ENCODE measurements at regions not wholly inside any gene's neighbourhood (a gene's known extent, or its start where the extent isn't known, plus 50 kb on each side); places are given as distances from the start of the nearest gene placed in this dataset.

DNA sequence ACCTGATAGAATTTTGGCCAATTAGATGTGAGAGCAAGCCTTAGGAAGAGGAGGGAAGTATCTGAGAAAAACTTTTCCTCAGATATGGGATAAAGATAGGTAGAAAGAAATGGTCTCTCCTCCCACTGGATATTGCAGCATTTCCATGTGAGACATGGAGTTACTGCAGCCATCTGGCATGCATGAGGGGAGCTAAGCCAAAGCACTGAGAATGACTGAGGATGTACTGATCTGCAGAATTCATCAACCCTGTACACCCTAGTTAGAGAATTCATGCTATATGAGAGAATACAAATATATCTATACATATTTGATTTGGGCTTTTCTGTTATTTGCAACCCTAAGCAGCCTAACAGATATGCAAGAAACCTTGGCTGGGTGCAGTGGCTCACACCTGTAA is 52.5 kb upstream of the RPL34 start:
- DNase-seq (ENCODE audit: low spot score), result no peak

DNA sequence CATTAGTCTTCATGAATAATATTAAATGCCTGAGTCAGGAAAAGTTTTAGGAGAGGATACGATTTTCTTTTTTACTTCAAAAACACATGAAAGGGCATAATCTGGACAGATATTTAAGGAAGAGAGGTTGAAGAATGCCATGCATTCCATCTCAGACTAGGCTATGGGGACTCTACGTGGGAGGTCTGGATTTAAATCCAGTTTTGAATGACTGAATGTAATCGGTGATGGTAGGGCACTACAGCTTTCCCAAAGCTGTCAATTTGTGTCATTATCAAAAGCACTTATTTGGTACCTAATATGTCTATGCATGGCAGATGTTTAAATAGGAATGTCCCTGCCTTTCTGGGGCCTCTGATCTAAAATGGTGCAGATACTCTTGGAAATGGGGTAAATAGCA is 59.3 kb upstream of the RPL34 start:
- no peak for DNase-seq (ENCODE audit: low spot score)

DNA sequence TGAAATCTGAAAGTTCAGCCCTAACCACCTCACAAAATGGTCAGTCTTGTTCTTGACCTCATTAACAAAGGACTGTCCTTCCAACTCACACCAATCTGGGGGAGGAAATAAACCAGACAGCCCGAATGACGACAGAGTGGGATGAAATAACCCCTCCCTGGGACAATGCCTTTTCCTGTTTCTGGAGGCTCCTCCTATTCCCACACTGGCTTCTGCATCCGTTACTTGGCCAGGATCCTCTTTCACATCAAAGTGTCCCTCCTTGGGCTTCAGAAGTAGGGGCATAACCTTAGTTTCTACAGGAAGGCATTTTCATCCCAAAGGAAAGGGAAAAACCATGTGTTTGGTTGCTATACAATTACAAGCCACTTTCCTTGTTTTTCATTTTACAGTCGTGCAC is 59.8 kb upstream of the RPL34 start:
- DNase-seq (ENCODE audit: low spot score), result no peak

DNA sequence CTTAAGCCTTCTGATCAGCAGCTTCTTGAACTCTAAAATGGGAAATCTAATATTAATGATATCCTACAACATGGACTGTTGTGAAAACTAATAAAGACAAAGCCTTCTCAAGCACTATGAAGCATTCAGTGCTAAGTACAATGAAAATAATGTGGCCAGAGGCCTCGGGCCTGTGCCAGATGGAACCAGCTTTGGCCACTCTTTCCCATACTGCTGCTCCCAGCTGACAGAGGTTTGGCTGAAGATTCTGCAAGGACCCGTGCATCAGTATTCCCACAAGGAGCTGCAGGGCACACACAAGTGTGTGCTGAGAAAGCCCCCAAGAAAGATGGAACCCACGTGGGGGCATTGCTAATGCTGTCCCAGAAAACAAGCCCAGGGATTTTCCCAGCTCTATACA is 60.5 kb upstream of the RPL34 start:
- no peak for DNase-seq (ENCODE audit: low spot score)

DNA sequence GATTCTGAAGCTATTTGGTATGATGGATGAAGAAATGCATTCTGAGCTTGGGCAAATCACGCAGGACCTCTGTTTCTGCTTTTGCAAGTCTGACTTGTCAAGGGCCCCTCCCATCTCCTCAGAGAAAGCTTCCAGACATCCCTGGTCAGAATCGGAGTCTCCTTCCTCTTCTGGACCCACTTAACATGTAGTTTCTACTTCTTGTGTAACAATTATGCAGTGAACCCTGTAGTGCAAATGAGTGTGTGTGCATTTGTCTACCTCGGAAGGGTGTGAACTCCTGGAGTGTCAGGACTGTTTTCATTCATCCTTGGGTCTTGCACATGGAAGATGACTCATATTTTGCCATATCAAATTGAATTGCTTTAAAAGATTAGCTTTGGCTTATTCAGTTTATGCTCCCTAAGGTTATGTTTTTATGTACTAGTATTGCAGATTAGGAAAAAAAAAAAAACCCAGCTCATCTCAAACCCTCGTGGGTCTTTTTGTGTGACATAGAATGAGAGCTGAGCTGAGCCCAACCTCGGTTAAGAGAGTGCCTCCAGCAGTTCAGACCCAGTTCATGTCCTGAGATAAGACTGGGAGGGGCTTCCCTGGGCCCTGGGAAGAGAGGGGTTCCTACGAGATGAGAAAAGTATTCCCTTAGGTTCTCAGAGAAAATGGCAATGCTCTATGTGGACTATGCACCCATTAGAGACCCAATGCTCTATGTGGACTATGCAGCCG is 61.1 kb upstream of the RPL34 start:
- DNase-seq (ENCODE audit: low spot score), result no peak

DNA sequence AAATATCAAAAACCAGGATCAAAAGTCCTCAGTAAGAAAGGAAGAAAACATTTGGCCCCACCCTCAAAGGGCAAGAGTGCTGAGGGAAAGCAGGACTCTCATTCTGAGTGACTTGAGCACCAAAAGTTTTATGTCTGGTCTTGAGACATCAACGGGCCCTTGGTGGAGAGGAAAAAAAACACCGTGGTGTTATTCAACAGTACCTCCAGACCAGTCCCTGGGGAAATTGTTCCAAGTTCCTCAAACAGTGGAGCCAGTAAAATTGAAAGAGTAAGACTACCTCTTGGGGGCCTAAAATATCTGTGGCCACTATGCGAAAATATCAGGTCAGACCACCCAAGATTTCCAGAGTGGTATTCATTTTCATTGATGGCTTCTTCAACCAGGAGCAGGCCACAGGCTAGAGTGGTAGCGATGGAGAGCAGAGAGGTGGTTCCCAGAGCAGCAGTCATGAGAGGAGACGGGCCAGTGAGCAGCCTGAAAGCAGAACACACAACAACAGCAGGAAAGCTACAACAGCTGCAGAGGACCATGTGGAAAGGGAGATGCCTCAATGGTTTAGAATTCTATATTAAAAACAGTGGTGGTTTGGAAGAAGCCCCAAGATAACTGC is 63.7 kb upstream of the RPL34 start:
- DNase-seq (ENCODE audit: low spot score), result no peak

DNA sequence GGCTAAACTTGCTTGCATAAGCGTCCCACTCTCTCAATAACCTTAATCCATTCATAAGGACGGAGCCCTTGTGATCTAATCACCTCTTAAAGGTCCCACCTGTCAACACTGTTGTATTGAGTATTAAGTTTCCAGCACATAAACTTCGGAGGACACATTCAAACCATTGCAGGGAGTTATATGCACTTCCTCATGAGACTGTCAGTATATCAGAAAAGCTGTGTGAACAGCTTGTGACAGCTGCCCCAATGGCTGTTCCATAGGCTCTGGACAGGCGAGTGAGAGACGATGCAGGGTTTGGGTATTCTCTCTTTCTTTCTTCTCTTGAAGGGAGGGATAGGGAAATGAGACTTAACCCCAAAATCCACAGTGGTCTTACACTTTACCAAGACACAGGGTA is 64.2 kb upstream of the RPL34 start:
- no peak for DNase-seq (ENCODE audit: low spot score)

DNA sequence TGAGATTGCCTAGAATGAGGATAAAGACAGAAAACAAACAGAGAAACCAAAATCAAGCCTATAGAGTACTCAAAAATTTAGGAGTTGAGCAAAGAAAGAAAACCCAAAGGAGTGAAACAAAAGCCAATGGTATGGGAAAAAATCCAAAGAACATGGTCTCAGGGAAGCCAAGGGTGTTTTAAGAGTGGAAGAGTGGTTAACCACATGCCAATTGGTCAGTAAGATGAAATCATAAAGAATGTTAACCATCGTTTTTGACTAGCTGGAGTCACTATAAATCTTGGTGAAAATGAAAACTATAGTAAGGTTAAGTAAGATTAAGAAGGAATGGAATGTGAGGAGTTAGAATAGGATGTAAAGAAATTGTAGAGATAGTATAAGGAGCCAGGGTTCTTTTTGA is 64.7 kb upstream of the RPL34 start:
- DNase-seq (ENCODE audit: low spot score), result no peak

DNA sequence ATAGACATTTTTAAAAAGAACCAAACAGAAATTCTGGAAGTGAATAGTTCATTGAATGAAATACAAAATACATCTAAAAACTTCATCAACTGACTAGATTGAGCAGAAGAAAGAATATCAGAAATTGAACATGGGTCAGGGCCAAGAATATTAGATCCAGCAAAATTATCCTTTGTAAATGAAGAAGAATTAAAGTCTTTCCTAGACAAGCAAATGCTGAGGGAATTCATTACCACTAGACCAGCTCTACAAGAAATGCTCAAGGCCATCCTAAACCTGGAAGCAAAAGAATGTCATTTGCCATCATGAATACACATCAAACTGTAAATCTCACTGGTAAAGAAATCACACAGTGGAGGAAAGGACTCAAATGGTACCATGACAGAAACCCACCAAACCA is 72.7 kb upstream of the RPL34 start:
- no peak for DNase-seq (ENCODE audit: low spot score)

DNA sequence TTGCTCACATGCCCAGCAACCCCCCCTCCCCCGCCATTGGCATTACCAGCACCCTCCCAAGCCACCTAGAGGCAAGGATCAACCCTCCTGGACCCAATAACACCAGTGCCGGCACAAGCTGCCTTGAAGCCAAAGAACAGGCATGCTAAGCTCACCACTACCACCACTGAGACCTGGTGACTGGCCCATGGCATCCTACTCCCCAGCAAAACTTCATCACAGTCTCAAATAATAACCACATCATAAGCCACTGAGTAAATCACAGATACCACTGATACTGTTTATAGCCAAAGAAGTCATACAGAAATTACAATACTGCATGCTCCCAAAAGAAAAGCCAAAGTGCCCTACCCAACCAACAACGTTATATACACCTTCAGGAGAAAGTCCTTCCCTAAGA is 73.6 kb upstream of the RPL34 start:
- no peak for DNase-seq (ENCODE audit: low spot score)

DNA sequence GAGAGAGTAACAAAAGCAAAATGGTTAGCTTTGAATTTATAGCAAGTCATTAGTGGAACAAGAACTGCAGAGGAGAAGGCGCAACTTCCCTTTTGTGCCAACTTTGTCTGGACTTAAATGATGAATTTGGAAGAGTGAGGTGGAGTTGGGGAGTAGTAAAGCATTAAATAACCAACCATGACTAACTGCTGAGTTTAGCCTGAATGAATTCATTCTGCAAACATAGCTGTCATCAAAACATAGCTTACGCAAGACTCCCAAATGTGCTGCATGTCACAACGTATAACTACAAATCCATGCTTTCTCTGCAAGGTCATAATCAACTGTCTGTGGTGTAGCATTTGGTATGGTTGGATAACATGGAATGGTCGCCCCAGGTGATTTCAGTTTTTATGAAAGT is 75.9 kb upstream of the RPL34 start:
- DNase-seq (ENCODE audit: low spot score), result no peak

DNA sequence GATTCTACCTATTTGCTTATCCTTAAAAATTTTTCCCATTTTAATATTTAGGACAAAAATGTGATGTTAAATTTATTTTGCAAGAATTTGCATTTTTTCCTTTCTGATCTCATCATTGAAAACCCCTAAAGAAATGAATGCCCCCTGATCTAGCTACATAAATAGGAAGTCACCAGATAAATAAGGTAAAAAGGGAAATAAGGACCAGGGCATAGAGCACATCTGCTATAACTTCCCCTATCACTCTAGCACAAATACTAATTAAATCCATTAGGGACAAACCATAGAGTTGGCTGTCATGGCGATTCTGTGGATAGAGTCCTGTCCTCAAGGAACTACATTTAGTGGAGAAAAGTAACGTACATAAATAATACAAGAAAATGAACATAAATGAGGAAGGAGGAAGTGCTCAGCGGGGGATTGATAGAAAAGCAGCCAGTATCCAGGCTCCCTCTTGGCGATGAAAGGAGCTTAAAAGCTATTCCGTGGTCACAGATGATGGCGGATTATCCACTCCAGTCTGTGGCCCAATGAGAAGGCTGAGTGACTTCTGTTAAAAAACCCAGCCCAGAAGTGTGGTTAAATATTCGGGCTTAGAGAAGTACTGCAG is 76.9 kb upstream of the RPL34 start:
- DNase-seq (ENCODE audit: low spot score), result no peak

DNA sequence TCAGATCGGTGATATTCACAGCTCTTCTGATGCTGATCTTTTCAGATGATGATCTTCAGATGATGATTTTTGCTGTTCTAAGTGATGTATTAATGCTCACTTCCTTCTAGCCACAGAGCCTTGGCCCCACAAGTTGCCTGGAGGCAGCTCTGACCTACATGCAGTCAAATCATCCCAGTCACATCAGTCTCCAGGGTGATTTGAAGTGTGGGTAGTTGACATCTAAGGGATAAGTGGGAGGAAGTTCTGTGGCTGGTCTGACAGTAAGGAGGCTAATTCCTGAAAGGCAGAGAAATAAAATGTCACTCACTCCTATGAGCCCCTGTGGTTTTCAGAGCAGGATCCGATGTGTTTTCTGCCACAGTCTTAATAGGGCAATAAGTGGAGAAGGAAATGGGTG is 79.8 kb upstream of the RPL34 start:
- no peak for DNase-seq (ENCODE audit: low spot score)

DNA sequence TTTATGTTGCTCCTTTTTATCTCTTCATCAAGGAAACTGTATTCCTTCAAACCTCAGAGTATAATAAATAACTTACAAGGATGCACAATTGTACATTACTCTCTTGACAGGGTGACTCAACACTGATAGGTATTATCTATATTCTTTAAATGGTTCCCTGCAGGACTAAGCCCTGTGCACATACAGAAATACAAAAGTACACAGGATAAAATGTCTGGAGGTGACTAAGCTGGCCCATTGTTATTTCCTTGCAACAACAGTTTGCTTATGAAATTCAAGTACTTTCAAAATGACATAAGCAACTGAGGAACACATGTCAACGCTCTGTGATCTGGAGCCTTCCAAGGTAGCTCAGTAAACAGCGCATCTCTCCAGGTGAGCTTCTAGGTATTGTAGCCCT is 83.8 kb upstream of the RPL34 start:
- DNase-seq (ENCODE audit: low spot score), result no peak

DNA sequence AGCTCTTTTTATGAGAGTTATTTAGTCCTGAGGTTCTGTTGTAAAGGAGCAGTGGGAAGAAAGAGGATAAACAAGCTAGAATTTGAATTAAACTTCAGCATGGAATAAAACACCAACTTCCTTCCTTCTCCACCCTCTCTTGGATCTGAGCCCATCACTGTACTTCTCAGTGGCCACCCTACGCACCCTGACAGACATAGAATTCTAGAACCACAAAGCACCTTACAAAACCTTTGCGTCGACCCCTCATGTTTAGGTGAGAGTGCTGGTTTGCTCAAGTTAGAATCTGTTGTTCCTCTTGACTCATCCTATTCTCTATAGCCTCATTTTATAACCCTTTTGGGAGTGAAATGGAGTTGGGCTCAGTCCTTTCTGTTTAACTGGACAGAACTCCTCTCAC is 84.6 kb upstream of the RPL34 start:
- DNase-seq (ENCODE audit: low spot score), result no peak

DNA sequence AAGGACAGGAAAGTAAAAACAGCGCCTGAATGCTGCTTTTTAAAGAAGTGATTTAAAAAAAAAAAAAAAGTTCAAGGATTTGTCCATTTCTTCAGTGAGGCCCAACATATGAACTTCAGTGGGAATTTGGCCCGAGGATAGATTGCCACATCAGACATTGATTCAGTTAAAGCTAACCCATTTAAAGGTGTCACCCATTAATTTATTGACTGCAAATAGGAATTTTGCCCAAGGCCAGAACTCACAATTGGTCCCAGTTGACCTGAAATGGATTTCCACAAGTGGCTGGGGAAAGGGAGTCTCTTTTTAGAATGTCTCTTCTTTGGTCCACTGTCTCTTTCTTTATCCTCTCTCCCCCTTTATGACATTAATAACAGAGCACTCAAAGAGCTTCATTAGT is 86.5 kb upstream of the RPL34 start:
- DNase-seq (ENCODE audit: low spot score), result no peak

DNA sequence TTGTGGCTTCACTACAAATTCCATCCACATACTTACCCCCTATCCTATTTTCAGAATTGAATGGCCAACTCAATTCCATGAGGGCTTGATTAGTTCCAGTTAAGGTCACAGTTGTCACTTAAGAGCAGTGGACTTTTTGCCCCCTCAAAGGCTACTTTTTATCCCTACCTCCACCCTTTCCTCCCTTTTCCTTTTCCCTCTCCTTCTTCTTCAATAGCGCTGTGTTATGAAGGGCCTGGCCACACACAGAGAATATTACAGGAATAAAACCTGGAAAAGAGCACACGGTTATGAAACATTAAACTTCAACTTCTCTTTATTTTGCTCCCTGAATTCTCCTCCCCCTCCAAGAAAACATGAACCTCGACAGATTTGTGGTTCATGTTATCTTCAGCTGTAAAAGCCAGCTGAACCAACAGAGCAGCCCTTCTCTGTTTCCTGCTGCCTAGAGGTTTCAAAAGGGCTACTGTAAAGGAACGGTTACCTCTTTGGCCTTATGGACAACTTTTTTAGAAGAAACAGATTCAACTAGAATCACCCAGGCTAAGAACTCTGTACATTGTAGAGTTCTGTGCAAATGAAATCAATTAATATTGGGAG is 87.0 kb upstream of the RPL34 start:
- no peak for DNase-seq (ENCODE audit: low spot score)

DNA sequence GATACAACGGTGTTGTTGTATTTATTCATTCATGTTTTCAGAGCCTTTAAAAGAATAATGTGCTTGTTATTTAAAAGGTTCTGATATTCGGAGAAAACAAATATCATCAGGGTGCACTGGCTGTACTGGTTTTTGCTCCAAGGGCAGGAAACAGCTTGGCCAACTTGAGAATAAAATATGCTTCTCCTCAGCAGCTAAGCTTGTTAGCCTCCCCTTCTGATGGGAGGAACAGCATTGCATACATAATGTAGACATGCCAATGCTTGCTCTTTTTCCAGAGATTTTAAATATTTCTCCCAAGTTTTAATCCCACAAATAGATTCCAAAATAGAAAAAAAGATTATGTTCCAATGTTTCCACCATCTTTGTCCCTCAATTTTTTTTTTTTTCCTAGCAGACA is 87.6 kb upstream of the RPL34 start:
- no peak for DNase-seq (ENCODE audit: low spot score)

DNA sequence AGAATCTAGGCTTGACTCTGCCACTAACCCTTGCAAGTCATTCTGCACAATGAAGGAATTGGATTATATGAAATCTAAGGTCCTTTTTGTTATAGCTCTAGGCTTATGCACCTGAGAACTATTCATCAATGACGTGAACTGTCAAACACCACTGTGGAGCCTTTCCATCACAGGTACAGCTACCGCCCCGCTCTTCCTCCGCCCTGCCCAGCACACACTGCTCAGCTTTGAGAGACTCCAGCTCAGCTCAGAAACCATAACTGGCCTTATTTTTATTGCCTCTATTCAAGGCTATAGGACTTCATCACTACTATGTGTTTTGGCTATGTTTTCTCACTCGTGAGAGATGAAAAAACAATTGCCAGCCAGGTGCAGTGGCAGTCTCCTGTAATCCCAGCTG is 88.2 kb upstream of the RPL34 start:
- DNase-seq (ENCODE audit: low spot score), result no peak

DNA sequence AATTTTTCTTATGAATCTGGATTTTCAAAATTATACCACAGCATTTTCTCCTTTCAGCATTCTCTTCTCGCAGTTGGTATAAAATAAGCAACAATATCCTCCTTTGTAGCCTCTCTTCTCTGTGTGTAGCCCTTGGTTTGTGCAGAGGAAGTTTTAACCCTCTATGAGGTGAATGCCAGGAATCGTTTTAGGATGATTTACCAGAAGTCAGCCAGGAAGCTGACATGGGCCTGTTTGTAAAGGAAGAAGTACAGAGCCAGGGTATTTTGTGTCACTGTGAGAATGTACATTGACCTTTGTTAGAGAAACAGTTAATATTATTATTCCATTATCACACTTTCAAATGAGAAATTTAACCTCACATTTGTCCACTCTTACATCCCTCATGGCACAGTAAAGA is 88.9 kb upstream of the RPL34 start:
- DNase-seq (ENCODE audit: low spot score), result no peak

DNA sequence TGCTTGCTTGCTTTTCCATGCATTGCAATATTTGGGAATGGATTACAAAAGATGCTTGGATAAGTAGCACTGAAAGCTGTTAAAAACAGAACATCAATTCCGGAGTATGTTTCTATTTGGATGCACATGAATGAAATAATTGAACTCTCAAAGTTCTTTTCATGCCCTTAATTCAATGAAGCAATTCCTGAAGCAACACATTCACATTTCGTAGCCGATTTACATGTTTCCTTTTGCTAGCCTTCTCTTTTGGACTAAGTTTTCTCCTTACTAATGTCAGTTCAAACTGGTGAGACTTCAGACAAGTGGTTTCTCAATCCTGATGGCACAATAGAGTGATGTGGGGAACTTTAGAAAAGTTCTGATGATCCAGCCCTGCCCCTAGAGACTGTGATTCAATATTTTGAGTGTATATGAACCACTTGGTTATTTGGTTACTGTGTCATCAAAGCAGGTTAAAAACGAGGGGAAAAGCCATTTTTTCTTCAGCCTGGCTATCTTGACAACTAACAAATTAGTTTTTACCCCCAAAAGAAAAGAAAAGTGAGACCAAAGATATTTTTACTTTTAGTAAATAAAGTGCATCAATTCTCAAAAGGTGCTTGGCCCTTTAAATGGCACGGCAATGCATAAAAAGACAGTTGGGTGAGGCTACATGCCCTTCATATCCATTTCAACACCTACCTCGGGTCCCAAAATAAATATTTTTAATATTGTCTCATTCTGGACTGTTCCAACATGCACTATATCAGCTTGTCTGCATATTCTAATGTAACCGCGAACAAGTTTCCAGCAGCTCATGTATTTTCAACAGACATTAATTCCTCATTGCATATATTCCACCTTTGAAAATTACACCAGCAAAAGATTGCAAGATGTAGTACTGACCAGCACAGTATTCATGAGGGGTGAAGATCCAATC is 90.1 kb upstream of the RPL34 start:
- no peak for DNase-seq (ENCODE audit: low spot score)

DNA sequence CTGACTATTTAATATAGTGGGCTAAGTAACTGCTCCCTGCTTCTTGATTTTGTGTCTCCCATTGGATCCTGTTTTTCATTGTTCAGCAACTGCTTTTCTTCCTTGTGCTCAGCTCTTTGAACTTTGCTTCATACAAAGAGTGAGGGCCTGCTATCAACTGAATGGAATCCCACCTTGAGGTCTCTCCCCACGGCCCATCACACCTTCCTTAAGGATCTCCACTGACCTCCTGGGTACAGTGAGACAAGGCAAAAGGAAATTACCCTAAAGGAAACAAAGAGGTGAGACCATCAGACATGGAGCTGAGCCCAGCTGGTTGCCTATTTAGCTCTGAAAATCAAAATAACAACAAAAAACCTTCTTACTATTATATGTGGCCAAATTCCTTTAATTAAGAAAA is 91.3 kb upstream of the RPL34 start:
- DNase-seq (ENCODE audit: low spot score), result no peak

All from ecto neural progenitor cell (in vitro differentiated cells).